ENCODE measurements at regions not wholly inside any gene's neighbourhood (a gene's known extent, or its start where the extent isn't known, plus 50 kb on each side); places are given as distances from the start of the nearest gene placed in this dataset.

DNA sequence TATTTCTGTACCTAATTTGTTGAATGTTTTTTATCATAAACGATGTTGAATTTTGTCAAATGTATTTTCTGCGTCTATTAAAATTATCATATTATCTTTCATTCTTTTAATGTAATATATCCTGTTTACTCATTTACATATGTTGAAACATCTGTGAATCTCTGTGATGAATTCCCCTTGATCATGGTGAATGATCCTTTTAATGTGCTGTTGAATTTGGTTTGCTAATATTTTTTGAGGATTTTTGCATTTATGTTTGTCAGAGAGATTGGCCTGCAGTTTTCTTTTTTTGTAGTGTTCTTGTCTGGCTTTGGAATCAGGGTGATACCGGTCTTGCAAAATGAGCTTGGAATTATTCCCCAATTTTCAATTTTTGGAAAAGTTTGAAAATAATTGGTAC is 569.3 kb upstream of the CCDC179 start:
- H3K9me3 ChIP-seq (ENCODE audit: low read depth): no peaks in the 10 kb centered on the region
- no peaks in the 10 kb centered on the region for H3K36me3 ChIP-seq
- no peak overlapping the region for H3K27ac ChIP-seq
- TF ChIP-seq, protein P1, sequence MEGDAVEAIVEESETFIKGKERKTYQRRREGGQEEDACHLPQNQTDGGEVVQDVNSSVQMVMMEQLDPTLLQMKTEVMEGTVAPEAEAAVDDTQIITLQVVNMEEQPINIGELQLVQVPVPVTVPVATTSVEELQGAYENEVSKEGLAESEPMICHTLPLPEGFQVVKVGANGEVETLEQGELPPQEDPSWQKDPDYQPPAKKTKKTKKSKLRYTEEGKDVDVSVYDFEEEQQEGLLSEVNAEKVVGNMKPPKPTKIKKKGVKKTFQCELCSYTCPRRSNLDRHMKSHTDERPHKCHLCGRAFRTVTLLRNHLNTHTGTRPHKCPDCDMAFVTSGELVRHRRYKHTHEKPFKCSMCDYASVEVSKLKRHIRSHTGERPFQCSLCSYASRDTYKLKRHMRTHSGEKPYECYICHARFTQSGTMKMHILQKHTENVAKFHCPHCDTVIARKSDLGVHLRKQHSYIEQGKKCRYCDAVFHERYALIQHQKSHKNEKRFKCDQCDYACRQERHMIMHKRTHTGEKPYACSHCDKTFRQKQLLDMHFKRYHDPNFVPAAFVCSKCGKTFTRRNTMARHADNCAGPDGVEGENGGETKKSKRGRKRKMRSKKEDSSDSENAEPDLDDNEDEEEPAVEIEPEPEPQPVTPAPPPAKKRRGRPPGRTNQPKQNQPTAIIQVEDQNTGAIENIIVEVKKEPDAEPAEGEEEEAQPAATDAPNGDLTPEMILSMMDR (IDR thresholded peaks at IDR 0.05; ENCODE audit: low read depth, low read length): no peak
- no peak overlapping the region for H3K4me3 ChIP-seq
- no peaks in the 10 kb centered on the region for H3K27me3 ChIP-seq
- DNase-seq (ENCODE audit: low read depth in 1 of 2, low spot score in 1 of 2): no peak
- no peaks in the 10 kb centered on the region for H3K4me1 ChIP-seq (ENCODE audit: low read depth)

DNA sequence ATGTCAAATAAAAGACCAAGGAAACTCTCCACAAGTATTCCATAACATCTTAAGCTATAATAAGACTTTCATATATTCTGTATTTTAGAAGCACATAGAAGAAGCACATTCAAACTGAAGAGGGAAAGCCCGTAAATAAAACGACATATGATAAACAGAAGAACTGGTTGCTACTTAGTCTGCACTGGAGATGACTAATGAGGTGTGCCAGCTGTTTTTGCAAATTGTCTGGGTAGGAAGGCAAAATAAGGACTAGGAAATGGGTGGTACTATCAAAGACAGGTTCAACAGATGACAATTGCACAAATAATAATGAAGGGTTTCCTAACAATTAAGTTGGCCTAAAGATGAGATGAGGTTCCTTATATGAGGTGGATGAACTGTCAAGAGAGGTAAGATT is 593.2 kb upstream of the CCDC179 start:
- H3K27ac ChIP-seq: no peak overlapping the region
- H3K4me1 ChIP-seq (ENCODE audit: low read depth): no peaks in the 10 kb centered on the region
- H3K27me3 ChIP-seq: no peaks in the 10 kb centered on the region
- TF ChIP-seq, protein P1 (IDR thresholded peaks at IDR 0.05; ENCODE audit: low read depth, low read length): no peak
- H3K9me3 ChIP-seq (ENCODE audit: low read depth): no peaks in the 10 kb centered on the region
- DNase-seq (ENCODE audit: low read depth in 1 of 2, low spot score in 1 of 2): no peak
- H3K4me3 ChIP-seq: no peak overlapping the region
- no peaks in the 10 kb centered on the region for H3K36me3 ChIP-seq

DNA sequence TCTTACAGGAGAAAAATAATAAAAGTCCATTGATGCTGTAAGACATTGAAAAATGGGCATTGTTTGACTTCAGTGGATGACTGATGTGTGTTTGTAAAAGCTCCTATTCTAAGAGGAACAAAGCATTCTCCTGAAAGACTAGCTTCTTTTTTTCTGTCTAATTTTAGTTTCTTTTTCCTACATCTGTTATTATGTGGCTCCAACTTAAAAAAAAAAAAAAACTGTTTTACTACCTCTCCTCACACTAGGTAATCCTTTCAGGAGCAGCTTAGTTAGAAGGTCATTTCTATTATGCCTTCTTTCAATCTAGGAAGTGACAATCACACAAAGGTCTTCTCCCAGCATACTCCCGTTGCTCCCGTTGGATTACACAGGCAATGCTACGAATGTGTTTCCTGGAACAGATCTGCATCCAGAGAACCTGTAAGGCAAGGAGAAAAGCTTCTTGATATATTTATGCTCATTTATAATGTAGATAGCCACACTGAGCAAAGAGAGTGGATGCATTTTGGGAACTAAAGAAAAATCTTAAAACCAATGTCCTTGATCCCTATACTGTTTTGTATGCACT is 595.1 kb upstream of the CCDC179 start:
- H3K27me3 ChIP-seq: no peaks in the 10 kb centered on the region
- H3K36me3 ChIP-seq: no peaks in the 10 kb centered on the region
- H3K4me1 ChIP-seq (ENCODE audit: low read depth): no peaks in the 10 kb centered on the region
- H3K4me3 ChIP-seq: no peak overlapping the region
- TF ChIP-seq, protein P1 (IDR thresholded peaks at IDR 0.05; ENCODE audit: low read depth, low read length): no peak
- no peak for DNase-seq (ENCODE audit: low read depth in 1 of 2, low spot score in 1 of 2)
- H3K9me3 ChIP-seq (ENCODE audit: low read depth): no peaks in the 10 kb centered on the region
- H3K27ac ChIP-seq: no peak overlapping the region

DNA sequence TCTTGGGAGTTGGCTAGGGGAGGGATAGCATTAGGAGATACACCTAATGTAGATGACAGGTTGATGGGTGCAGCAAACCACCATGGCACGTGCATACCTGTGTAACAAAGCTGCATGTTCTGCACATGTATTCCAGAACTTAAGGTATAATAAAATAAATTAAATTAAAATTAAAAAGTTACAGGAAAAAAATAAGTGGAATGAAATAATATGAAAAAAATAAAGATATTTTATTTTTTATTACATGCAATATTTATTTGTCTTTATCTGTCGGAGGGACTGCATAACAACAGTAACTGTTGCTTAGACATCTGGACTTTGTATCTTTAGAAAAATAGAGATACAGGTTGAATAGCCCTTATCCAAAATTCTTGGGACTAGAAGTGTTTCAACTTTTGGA is 597.4 kb upstream of the CCDC179 start:
- TF ChIP-seq, protein P1 (IDR thresholded peaks at IDR 0.05; ENCODE audit: low read depth, low read length): no peak
- no peak for DNase-seq (ENCODE audit: low read depth in 1 of 2, low spot score in 1 of 2)
- Histone ChIP-seq H3K9me3 (ENCODE audit: low read depth) (no peaks in the 10 kb centered on the region), H3K4me1 (ENCODE audit: low read depth) (no peaks in the 10 kb centered on the region), H3K27me3 (no peaks in the 10 kb centered on the region), H3K4me3 (no peak overlapping the region), H3K27ac (no peak overlapping the region), H3K36me3 (no peaks in the 10 kb centered on the region)

- TF ChIP-seq, protein P1 (IDR thresholded peaks at IDR 0.05; ENCODE audit: low read depth, low read length): no peak
- Histone ChIP-seq H3K36me3 (no peaks in the 10 kb centered on the region), H3K27me3 (no peaks in the 10 kb centered on the region), H3K4me1 (ENCODE audit: low read depth) (no peaks in the 10 kb centered on the region), H3K4me3 (no peak overlapping the region), H3K9me3 (ENCODE audit: low read depth) (no peaks in the 10 kb centered on the region), H3K27ac (no peak overlapping the region)
- DNase-seq (ENCODE audit: low read depth in 1 of 2, low spot score in 1 of 2): no peak
These were observed 611.6 kb upstream of the CCDC179 start for GRCh38 chr11:23471878-23472277.

DNA sequence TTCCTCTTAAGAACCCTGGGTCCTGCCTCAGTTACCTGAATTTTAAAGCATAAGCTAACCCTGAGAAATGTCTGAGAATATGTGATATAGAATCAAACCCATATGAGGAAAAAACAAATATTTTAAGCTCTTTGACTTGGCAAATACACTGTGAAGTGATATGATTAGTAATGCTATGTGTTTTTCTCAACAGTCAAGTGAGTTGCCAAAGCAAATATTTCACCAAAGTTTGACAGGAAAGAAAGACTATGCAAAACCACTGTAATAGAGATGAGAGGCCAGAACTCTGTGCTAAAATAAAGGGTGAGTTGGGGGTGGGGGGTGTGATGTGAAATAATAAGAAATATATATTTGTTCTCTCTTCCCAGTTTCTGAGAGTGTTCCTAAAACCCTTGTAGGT is 613.5 kb upstream of the CCDC179 start:
- no peaks in the 10 kb centered on the region for H3K4me1 ChIP-seq (ENCODE audit: low read depth)
- TF ChIP-seq, protein P1 (IDR thresholded peaks at IDR 0.05; ENCODE audit: low read depth, low read length): no peak
- no peak for DNase-seq (ENCODE audit: low read depth in 1 of 2, low spot score in 1 of 2)
- no peaks in the 10 kb centered on the region for H3K27me3 ChIP-seq
- no peaks in the 10 kb centered on the region for H3K9me3 ChIP-seq (ENCODE audit: low read depth)
- H3K4me3 ChIP-seq: no peak overlapping the region
- no peaks in the 10 kb centered on the region for H3K36me3 ChIP-seq
- no peak overlapping the region for H3K27ac ChIP-seq

All from cardiac muscle cell (in vitro differentiated cells and primary cell).